ENCODE measurements at regions not wholly inside any gene's neighbourhood (a gene's known extent, or its start where the extent isn't known, plus 50 kb on each side); places are given as distances from the start of the nearest gene placed in this dataset.

- Histone ChIP-seq H3K4me3 (no peak overlapping the region), H3K27ac (no peak overlapping the region)
These were observed 61.3 kb upstream of the BICC1 start for GRCh38 chr10:58451193-58451889.

GRCh38 chr10:58453105-58453504 is 59.6 kb upstream of the BICC1 start:
- Histone ChIP-seq H3K27ac (no peak overlapping the region), H3K4me3 (no peak overlapping the region)

GRCh38 chr10:58456179-58456578 is 56.5 kb upstream of the BICC1 start:
- no peak overlapping the region for H3K4me3 ChIP-seq
- H3K27ac ChIP-seq = no peak overlapping the region

- peak overlapping the region in 10 of 21 experiments; percentile 2 to 79 (median 42) for H3K27ac ChIP-seq
These were observed 54.7 kb upstream of the BICC1 start for GRCh38 chr10:58457761-58458616.

GRCh38 chr10:58459069-58459468 is 53.6 kb upstream of the BICC1 start:
- peak overlapping the region in 7 of 21 experiments; percentile 2 to 79 (median 50) for H3K27ac ChIP-seq
- no peak overlapping the region for H3K4me3 ChIP-seq

More at GRCh38 chr10:58457761-58458616, 54.7 kb upstream of the BICC1 start:
- no peak overlapping the region for H3K4me3 ChIP-seq

- Histone ChIP-seq H3K4me3 (no peak overlapping the region), H3K27ac (no peak overlapping the region)
These were observed 52.5 kb upstream of the BICC1 start for GRCh38 chr10:58460157-58460556.

- Histone ChIP-seq H3K4me3 (no peak overlapping the region), H3K27ac (no peak overlapping the region)
These were observed 49.7 kb upstream of the BICC1 start for GRCh38 chr10:58462863-58463507.

All from skin epidermis (tissue), 12 donors.